GM18907 (cell line): ENCODE measurements at regions not wholly inside any gene's neighbourhood (a gene's known extent, or its start where the extent isn't known, plus 50 kb on each side); places are given as distances from the start of the nearest gene placed in this dataset.
A peak's percentile ranks its signal among the peaks of the same experiment; 100 is the strongest.
"Not testable (repeated sequence)": the region's sequence is repeated elsewhere in the genome, so short reads cannot be mapped to it uniquely, and the experiment has no call there.

Experiments
- ATAC-seq: cut with Tn5 transposase; IDR thresholded peaks from one replicate; pipeline ENCODE4 v1.9.1; 2021; ENCODE audit warnings: mild to moderate bottlenecking, moderate library complexity; ENCODE audit not compliant: unreplicated experiment

DNA sequence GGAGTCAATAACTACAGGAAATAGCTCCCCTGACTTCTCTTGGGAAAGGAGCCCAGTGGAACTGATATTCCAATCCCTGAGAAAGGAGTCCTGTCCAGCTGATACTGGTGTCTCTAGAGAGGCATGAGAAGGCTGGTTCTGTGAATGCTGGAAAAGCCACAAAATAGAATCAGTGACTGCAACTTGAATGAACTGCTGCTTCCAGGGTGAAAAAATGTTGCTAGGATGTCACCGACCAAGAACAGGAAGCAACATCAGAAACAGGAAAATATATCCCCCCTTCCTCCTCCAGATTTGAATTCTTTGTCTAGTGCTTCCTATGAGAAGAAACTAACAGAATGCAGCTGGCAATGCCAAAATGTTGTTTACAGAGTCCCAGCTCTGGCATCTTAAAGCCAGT lies 269.3 kb upstream of the LYPLAL1 start:
- no peak for ATAC-seq

- no peak for ATAC-seq
These were observed 257.0 kb upstream of the LYPLAL1 start for GRCh38 chr1:218916720-218917119.

DNA sequence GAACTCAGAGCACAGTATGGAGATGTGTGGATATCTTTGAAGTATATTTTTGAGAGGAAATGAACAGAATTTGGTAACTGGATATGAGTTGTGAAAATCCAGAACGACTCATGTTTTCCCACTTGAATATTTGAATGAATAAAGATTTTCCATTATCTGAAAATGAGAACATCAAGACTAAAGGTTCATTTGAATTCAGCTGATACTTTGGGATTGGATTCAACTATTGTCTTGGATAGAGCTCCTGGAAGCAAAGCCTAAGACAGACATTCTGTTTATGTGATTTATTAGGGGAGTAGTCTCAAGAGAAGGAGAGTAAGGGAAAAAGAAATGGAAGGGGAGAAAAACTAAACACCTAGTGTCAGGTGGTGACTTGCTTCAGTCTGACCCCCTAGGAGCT lies 256.0 kb upstream of the LYPLAL1 start:
- ATAC-seq: no peak

- no peak for ATAC-seq
These were observed 247.9 kb upstream of the LYPLAL1 start for GRCh38 chr1:218925777-218926176.

GRCh38 chr1:218926631-218927030 lies 247.0 kb upstream of the LYPLAL1 start:
- no peak for ATAC-seq

- no peak for ATAC-seq
These were observed 243.7 kb upstream of the LYPLAL1 start for GRCh38 chr1:218930000-218930399.

DNA sequence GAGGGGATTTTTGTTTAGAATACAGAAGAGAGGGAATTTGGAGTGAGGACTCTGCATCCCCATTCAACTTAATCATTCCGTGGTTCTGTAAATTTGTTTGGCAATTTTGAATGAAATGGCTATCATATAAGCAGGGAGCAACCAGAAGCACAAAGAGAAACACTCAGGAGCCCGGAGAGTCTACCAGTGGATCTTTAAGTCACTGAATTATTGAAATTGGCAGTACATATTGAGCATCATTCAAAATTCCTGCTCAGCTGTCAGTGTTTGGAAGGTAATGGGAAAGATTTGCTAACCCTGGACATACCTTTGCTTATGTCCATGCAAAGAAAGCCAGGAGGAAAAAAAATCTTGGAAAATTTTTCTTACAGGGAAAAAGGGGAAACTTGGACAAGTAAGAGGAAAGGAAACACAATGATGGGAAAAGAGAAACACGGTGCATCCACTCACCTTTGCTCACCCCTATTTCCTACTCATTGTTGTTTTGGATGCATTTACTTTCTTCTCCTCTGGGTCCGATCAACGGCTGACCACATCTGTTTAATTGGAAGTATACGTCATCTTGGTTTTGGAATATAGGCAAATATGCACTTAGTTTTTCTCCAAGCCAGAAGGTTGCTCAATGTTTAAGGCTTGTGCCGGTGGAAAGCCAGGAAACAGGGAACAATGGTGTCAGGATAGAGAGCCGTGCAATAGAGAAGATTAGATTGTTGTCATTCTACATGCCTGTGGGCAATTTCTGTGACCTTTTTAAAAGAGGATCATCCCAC lies 243.0 kb upstream of the LYPLAL1 start:
- no peak for ATAC-seq

DNA sequence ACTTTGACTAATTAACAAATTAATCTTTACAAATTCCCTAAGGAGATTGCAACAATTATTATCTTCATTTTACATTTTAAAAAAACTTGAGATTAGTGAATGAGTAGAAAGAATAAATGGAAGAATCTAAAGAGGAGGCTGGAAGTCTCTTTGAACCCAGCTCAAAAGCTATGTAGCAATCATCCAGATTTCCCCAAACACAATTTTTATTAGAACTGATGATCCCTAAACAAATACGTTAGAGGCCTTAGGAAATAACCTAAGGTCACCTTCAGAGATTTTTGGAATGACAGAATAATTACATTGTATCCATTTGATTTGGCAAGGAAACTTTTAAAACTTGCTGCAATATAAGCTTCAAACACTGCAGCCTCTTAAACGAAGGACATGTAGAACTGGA lies 242.4 kb upstream of the LYPLAL1 start:
- ATAC-seq: no peak

- ATAC-seq: no peak
These were observed 240.2 kb upstream of the LYPLAL1 start for GRCh38 chr1:218933513-218933912.

GRCh38 chr1:218935408-218935807 lies 238.3 kb upstream of the LYPLAL1 start:
- not testable (repeated sequence) for ATAC-seq

DNA sequence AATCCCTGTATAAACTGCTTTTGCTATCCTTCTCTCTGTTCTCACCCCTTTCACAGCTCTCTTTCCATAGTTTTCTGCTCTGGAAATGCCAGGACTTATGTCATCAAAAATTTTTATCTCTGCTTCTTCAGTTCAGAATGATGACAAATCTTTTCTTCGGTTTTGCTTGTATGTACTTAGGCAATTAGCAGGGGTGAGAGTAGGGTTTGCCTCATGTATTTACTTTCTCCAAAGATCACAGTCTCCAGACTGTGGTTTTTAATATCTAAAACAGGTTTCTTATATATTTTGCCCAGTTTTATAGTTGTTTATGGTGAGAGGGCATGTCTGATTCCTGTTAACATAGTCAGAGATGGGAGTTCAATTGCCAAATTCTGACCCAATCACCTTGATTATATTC lies 235.4 kb upstream of the LYPLAL1 start:
- no peak for ATAC-seq

DNA sequence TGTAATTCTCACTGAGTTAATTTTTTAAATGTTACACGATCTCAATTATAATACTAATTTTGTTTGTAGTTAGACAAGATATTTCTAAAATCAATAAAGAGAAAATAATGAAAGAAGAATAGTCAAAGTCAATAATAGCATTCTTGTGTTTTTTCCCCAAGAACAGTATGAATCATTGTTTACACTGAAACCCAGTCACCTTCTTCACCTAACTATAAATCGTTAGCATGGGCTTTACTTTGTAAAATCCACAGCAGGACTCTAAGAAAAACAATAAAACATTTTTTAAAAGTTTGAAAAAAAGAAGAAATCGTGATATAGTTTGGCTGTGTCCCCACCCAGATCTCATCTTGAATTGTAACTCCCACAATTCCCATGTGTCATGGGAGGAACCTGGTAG lies 234.6 kb upstream of the LYPLAL1 start:
- no peak for ATAC-seq

- no peak for ATAC-seq
These were observed 231.2 kb upstream of the LYPLAL1 start for GRCh38 chr1:218942431-218942830.

GRCh38 chr1:218943371-218943770 lies 230.3 kb upstream of the LYPLAL1 start:
- no peak for ATAC-seq

DNA sequence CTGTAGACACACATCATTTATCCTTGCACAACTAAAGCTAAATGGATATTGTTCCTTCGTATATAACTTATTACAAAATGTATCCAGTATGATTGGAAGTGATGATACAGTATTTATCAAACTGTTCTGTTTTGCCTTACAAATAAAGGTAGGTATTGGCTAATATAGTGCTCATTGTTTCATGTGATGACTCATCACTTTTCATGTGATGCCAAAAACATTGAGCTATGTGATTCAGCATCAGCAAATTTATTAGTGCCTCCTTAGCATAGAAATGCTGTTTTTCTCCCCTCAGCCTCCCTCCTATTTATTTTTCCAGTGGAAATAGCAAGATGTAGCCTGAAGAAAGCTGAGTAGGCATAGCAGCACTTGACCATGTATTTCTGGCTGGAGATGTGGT lies 228.6 kb upstream of the LYPLAL1 start:
- no peak for ATAC-seq

- peak; percentile 69 for ATAC-seq
These were observed 227.5 kb upstream of the LYPLAL1 start for GRCh38 chr1:218946147-218946546.

DNA sequence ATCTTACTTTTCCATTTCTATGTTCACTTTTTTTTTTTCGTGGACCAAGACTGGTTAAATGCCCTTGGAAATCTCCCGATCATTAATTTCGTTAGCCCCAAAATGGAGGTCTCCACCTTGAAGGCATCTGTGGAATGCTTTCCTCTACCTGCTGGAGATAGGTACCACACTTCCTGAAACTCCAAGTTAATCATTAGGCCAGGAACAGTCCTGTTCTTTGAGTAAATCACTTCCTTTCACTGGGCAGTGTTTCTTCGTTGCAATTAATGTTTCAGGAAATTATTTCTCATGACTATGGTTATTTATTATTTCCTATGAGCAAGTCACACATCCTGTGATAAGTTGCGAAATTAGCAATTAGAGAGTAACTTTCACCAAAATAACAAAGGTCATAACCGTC lies 225.2 kb upstream of the LYPLAL1 start:
- ATAC-seq: no peak

DNA sequence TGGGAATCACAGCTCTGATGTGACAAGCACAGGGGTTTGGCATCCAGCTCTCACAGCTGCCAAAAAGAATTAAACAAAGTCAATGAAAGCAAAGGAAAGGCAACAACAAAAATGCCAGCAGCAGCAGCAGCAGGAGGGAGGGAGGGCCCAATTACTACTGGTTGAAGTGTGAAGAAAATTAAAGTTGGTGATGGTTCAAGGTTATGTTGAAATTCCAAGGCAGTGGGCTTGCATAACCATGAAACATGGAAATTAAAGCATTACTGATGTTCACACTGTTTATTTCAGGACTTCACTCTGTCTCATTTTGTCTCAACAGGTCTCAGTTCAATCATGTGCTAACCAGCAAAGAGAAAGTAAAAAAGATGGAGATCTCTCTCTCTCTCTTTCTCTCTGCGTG lies 220.3 kb upstream of the LYPLAL1 start:
- ATAC-seq: no peak

DNA sequence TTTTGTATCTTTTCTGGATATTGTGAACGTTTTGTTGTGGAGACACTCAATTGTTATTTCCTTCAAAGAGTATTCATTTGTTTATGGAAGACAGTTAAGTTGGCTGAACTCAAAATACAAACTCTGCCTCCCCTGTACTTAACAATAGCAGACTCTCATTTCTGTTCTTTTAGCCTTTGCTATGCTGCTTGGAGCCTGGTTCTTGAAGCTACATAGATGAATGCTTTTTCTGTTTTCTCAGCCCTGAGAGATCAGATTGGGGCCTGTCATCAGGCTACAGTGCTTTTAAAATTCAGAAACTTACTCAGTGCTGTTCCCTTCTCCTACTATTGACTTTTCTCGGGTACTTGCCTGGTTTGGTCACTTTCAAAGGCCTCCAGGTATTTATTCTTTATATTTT lies 215.7 kb upstream of the LYPLAL1 start:
- ATAC-seq: no peak

DNA sequence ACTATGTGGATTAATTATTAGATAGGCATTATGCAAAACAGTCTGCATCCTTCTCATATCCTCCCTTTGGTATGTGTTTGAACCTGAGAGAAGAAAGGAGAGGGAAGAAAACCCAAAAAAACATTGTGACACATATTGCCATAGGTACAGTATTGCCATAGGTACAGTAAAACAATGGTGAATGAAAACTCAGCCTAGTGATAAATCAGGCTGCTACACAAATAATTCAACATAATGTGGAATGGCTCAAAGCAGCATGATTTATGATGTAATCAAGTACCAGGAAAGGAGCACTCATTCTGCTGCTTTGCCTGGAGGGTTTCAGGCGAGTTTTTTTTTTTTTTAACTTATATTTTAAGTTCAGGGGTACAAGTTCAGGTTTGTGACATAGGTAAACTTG lies 213.9 kb upstream of the LYPLAL1 start:
- ATAC-seq: no peak

DNA sequence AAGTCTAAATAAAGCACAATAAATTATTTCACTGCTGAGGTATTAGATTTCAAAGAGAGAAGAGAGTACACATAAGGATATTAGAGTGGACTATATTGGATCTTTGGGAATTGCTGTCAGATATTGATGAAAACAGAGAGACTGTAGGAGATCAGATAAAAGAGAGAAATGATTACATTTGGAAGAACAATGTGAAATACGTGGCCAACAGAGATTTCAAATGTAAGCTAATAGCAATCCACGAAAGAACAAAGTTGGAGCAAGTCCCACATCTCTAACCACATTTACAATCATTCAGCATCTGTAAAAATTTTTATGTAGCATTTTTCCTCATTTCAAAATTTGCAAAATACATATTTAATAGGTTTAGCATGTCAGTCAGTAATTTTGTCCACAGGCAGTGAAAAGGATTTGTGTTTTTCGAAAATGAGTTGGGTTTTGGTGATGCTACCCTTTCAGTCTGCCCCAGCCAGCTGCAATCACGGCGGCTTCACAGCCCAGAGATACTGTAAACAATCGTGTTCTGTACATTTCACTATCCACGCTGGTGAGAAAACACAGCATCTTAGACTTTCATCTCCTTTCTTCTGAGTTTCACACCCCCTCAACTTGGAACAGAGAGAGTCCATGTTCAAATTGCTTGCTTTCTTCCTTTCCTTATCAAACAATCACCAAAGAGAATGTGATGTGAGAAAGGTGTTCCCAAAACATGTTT lies 209.1 kb upstream of the LYPLAL1 start:
- no peak for ATAC-seq

DNA sequence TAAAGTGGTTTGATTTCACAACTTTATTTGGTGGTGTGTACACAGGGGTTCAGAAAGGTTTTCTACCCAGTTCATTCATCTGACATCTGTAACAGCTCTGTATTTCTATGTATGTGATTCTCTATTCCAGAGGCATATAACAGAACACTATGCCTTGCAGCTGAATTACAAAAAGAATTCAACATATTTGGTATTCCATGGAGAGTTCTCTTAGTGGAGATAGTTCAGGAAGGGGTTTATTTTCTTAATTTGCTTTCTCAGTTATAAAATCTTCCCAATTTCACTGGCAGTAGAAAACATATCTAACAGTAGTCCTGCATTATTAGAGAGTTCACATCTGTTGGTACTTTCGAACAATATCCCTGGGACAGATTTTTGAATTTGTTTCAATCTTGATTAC lies 207.9 kb upstream of the LYPLAL1 start:
- ATAC-seq: no peak

DNA sequence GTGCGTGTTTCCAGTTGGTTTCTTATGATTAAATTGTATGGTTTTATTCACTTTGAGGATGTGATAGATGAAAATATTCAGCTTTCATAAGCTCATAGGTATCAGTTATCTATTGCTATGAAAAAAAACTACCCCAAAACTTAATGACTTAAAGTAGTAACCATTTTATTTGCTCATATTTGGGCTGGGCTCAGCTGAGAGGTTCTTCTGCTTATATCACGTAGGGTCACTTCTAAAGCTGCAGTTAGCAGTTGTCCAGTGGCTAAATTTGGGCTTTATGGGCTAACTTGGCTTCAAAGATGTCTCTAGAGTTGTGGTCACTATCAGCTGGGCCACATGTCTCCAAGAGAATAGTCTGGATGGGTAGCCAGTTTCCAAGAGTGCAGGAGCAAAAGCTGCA lies 206.4 kb upstream of the LYPLAL1 start:
- no peak for ATAC-seq
